HCT116 (cell line): ENCODE measurements at regions not wholly inside any gene's neighbourhood (a gene's known extent, or its start where the extent isn't known, plus 50 kb on each side); places are given as distances from the start of the nearest gene placed in this dataset.

Experiments
- ATAC-seq: fragments of 200-7000 bp; cut with Tn5 transposase; 2 replicates; pipeline ENCODE4 v1.9.1; 2020; ENCODE audit warnings: mild to moderate bottlenecking, moderate library complexity
- BruUV-seq: library from RNA; stranded (reverse); fragments of 400-500 nt; replicated peaks from 2 replicates; lab custom pipeline; 2021; lab: Mats Ljungman, UMichigan
- CTCF ChIA-PET: fragments of 300-600 bp; sonication (Branson Sonifier 250); formaldehyde crosslinking; loops from one replicate; lab custom pipeline; 2021; ENCODE audit warnings: antibody characterized with exemption; lab: Charles Lee
- POLR2A ChIA-PET: fragments of 300-600, 350-600 bp; sonication (Branson Sonifier 250); formaldehyde crosslinking; loops from one replicate; lab custom pipeline; 2021; ENCODE audit warnings: antibody characterized with exemption; lab: Charles Lee
- RAD21 ChIA-PET, 2 experiments: fragments of 300-600 bp; sonication (Branson Sonifier 250); formaldehyde crosslinking; loops; one replicate each; lab custom pipeline; 2023; ENCODE audit warnings: low total read pairs in 2 of 2; ENCODE audit not compliant: uncharacterized antibody in 2 of 2, unreplicated experiment in 2 of 2, low non-redundant PET in 1 of 2; lab: Charles Lee
- DNase-seq: peaks from one replicate; pipeline ENCODE4 v3.0.0-alpha.2; 2010; ENCODE audit warnings: low read depth, low spot score
- H2AFZ ChIP-seq: fragments of 200-600 bp; shearing (Covaris generic), sonication (generic); 2 replicates; pipeline ENCODE4 v1.6.1; 2017; ENCODE audit warnings: low read depth, mixed run types, mixed read lengths, antibody characterized with exemption, low read length; ENCODE audit not compliant: poor library complexity, severe bottlenecking
- H3K27ac ChIP-seq: 2 replicates; pipeline ENCODE4 v1.5.1; 2012; ENCODE audit warnings: low read depth, low read length
- H3K27me3 ChIP-seq: fragments of 200-600 bp; sonication (generic); 2 replicates; pipeline ENCODE4 v1.6.1; 2016; ENCODE audit warnings: mixed run types, low read length, mixed read lengths; ENCODE audit not compliant: insufficient read depth
- H3K36me3 ChIP-seq, 2 experiments: fragments of 200-500 bp in 1 of 2; fragments of 200-600 bp in 1 of 2; sonication (Bioruptor generic) in 1 of 2; sonication (generic) in 1 of 2; 2 replicates each; pipeline versions ENCODE4 v1.5.1 to v1.6.1; 2014 to 2016; ENCODE audit warnings: low read length in 2 of 2, inconsistent platforms in 1 of 2, mixed read lengths in 1 of 2, mixed run types in 1 of 2; ENCODE audit not compliant: insufficient read depth in 2 of 2, control insufficient read depth in 1 of 2
- H3K4me1 ChIP-seq, 2 experiments: fragments of 200-600 bp in 1 of 2; sonication (generic) in 1 of 2; 2 replicates each; pipeline versions ENCODE4 v1.5.1 to v1.6.1; 2012 to 2017; ENCODE audit warnings: low read length in 2 of 2, inconsistent platforms in 1 of 2, mild to moderate bottlenecking in 1 of 2, mixed read lengths in 1 of 2, mixed run types in 1 of 2, moderate library complexity in 1 of 2; ENCODE audit not compliant: insufficient read depth in 2 of 2, control insufficient read depth in 1 of 2
- H3K4me2 ChIP-seq: fragments of 200-600 bp; sonication (generic); 2 replicates; pipeline ENCODE4 v1.6.1; 2017; ENCODE audit warnings: mixed run types, low read length, mixed read lengths
- H3K4me3 ChIP-seq, 2 experiments: fragments of 200-600 bp in 1 of 2; sonication (generic) in 1 of 2; replicated peaks in 1 of 2; 2 replicates each; pipeline ENCODE4 v1.5.1; 2011 to 2016; ENCODE audit warnings: low read length in 2 of 2, control low read depth in 1 of 2, low read depth in 1 of 2, mild to moderate bottlenecking in 1 of 2, mixed read lengths in 1 of 2, mixed run types in 1 of 2
- H3K79me2 ChIP-seq: fragments of 200-600 bp; sonication (generic); 2 replicates; pipeline ENCODE4 v1.6.1; 2017; ENCODE audit warnings: mild to moderate bottlenecking, mixed run types, low read length, moderate library complexity, mixed read lengths; ENCODE audit not compliant: insufficient read depth
- H3K9ac ChIP-seq: fragments of 200-600 bp; sonication (generic); 2 replicates; pipeline ENCODE4 v1.6.1; 2016; ENCODE audit warnings: low read length, mixed read lengths
- H3K9me2 ChIP-seq: fragments of 200-600 bp; sonication (generic), shearing (Covaris generic); 2 replicates; pipeline ENCODE4 v1.6.1; 2017; ENCODE audit warnings: mixed run types, mild to moderate bottlenecking, moderate library complexity; ENCODE audit not compliant: insufficient read depth
- H3K9me3 ChIP-seq, 2 experiments: fragments of 200-500 bp in 1 of 2; fragments of 200-600 bp in 1 of 2; sonication (Bioruptor generic) in 1 of 2; sonication (generic) in 1 of 2; 2 replicates each; pipeline ENCODE4 v1.6.1; 2014 to 2017; ENCODE audit warnings: low read length in 2 of 2, mixed read lengths in 2 of 2, inconsistent platforms in 1 of 2, low read depth in 1 of 2, mild to moderate bottlenecking in 1 of 2, mixed run types in 1 of 2, moderate library complexity in 1 of 2; ENCODE audit not compliant: control insufficient read depth in 1 of 2, insufficient read depth in 1 of 2
- H4K20me1 ChIP-seq: fragments of 200-600 bp; sonication (generic), shearing (Covaris generic); 2 replicates; pipeline ENCODE4 v1.6.1; 2017; ENCODE audit warnings: mixed run types, mild to moderate bottlenecking, moderate library complexity; ENCODE audit not compliant: insufficient read depth
- ATF3 ChIP-seq: IDR thresholded peaks from 2 replicates; pipeline ENCODE4 v1.6.1; 2012
- CEBPB ChIP-seq: IDR thresholded peaks from 2 replicates; pipeline ENCODE4 v1.6.1; 2012; ENCODE audit warnings: low read depth
- CTCF ChIP-seq, 3 experiments: fragments of 200-600 bp in 1 of 3; sonication (generic) in 1 of 3; IDR thresholded peaks in 2 of 3; conservative IDR thresholded peaks in 1 of 3; 2 replicates each; pipeline ENCODE4 v1.5.1; 2012 to 2017; ENCODE audit warnings: low read depth in 2 of 3, low read length in 2 of 3, antibody characterized with exemption in 1 of 3, borderline replicate concordance in 1 of 3, control low read depth in 1 of 3, mild to moderate bottlenecking in 1 of 3, mixed read lengths in 1 of 3, mixed run types in 1 of 3, moderate library complexity in 1 of 3; ENCODE audit not compliant: insufficient read depth in 1 of 3
- EGR1 ChIP-seq: IDR thresholded peaks from 2 replicates; pipeline ENCODE4 v1.6.1; 2012; ENCODE audit warnings: low read depth
- EZH2 ChIP-seq: fragments of 200-600 bp; sonication (generic); IDR thresholded peaks from 2 replicates; pipeline ENCODE4 v1.6.1; 2017; ENCODE audit warnings: antibody characterized with exemption, mixed run types
- FOSL1 ChIP-seq: IDR thresholded peaks from 2 replicates; pipeline ENCODE4 v1.6.1; 2012; ENCODE audit warnings: low read depth
- JUND ChIP-seq: IDR thresholded peaks from 2 replicates; pipeline ENCODE4 v1.6.1; 2012
- MAX ChIP-seq: IDR thresholded peaks from 2 replicates; pipeline ENCODE4 v1.6.1; 2012
- POLR2A ChIP-seq: IDR thresholded peaks from 2 replicates; pipeline ENCODE4 v1.7.0; 2011; ENCODE audit warnings: borderline replicate concordance; ENCODE audit not compliant: insufficient read depth, insufficient read length; ENCODE audit errors: extremely low read depth
- RAD21 ChIP-seq: IDR thresholded peaks from 2 replicates; pipeline ENCODE4 v1.6.1; 2012; ENCODE audit warnings: low read depth, mild to moderate bottlenecking
- SIN3A ChIP-seq: IDR thresholded peaks from 2 replicates; pipeline ENCODE4 v1.6.1; 2012; ENCODE audit warnings: low read depth
- TCF7L2 ChIP-seq: IDR thresholded peaks from 2 replicates; pipeline ENCODE4 v1.7.0; 2011; ENCODE audit warnings: borderline replicate concordance, inconsistent platforms; ENCODE audit not compliant: insufficient read depth, insufficient read length; ENCODE audit errors: extremely low read depth
- ZFX ChIP-seq: fragments of 450-650 bp; IDR thresholded peaks from 2 replicates; pipeline ENCODE4 v1.6.1; 2017
- ZNF274 ChIP-seq: fragments of 200-500 bp; sonication (Bioruptor generic); IDR thresholded peaks from 2 replicates; pipeline ENCODE4 v1.6.1; 2014; ENCODE audit warnings: mild to moderate bottlenecking, low read depth, low read length, inconsistent platforms
- intact Hi-C: fragments of 100-400 bp; cut with micrococcal nuclease; formaldehyde crosslinking; loops from 2 replicates; pipeline ENCODE4 v1.10.0; 2022
- TF ChIP-seq, protein P1 (sequence below): IDR thresholded peaks from 2 replicates; pipeline ENCODE4 v1.6.1; 2011; ENCODE audit warnings: mild to moderate bottlenecking, low read length, moderate library complexity; ENCODE audit not compliant: insufficient replicate concordance; ENCODE audit errors: extremely low read depth
- TF ChIP-seq, protein P2 (sequence below): IDR thresholded peaks from 2 replicates; pipeline ENCODE4 v1.6.1; 2012; ENCODE audit warnings: low read depth

DNA sequence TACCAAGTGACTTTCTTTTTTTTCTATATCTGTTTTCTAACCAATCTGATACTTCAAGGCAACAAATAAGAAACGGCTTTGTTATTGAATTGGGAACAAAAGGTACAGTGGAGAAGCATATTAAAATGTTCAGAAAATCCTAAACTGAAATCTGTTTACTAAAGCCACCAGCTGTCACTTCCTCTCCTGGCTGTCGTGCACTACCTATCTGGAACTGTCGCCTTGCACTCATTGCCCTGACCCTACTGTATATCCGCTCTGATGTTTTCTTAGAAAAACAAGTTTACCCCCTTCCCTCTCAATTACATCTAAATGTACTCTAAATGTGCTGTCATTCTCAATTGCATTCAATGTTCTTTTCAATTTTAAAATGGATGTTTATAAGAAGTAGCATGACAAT is 439.8 kb upstream of the ARRDC4 start:
- H3K79me2 ChIP-seq: no peaks in the 10 kb centered on the region
- H3K27ac ChIP-seq: no peak overlapping the region
- no peak overlapping the region for H3K4me3 ChIP-seq
- intact Hi-C loops: no loop called here
- no peaks in the 10 kb centered on the region for H3K36me3 ChIP-seq
- no peak overlapping the region for H2AFZ ChIP-seq
- no peak overlapping the region for H3K4me2 ChIP-seq
- TF ChIP-seq, protein P1, sequence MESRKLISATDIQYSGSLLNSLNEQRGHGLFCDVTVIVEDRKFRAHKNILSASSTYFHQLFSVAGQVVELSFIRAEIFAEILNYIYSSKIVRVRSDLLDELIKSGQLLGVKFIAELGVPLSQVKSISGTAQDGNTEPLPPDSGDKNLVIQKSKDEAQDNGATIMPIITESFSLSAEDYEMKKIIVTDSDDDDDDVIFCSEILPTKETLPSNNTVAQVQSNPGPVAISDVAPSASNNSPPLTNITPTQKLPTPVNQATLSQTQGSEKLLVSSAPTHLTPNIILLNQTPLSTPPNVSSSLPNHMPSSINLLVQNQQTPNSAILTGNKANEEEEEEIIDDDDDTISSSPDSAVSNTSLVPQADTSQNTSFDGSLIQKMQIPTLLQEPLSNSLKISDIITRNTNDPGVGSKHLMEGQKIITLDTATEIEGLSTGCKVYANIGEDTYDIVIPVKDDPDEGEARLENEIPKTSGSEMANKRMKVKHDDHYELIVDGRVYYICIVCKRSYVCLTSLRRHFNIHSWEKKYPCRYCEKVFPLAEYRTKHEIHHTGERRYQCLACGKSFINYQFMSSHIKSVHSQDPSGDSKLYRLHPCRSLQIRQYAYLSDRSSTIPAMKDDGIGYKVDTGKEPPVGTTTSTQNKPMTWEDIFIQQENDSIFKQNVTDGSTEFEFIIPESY: no peak
- no peak for TF ChIP-seq ZNF274
- TF ChIP-seq JUND: no peak
- TF ChIP-seq MAX: no peak
- no peak for TF ChIP-seq CEBPB
- TF ChIP-seq, protein P2, sequence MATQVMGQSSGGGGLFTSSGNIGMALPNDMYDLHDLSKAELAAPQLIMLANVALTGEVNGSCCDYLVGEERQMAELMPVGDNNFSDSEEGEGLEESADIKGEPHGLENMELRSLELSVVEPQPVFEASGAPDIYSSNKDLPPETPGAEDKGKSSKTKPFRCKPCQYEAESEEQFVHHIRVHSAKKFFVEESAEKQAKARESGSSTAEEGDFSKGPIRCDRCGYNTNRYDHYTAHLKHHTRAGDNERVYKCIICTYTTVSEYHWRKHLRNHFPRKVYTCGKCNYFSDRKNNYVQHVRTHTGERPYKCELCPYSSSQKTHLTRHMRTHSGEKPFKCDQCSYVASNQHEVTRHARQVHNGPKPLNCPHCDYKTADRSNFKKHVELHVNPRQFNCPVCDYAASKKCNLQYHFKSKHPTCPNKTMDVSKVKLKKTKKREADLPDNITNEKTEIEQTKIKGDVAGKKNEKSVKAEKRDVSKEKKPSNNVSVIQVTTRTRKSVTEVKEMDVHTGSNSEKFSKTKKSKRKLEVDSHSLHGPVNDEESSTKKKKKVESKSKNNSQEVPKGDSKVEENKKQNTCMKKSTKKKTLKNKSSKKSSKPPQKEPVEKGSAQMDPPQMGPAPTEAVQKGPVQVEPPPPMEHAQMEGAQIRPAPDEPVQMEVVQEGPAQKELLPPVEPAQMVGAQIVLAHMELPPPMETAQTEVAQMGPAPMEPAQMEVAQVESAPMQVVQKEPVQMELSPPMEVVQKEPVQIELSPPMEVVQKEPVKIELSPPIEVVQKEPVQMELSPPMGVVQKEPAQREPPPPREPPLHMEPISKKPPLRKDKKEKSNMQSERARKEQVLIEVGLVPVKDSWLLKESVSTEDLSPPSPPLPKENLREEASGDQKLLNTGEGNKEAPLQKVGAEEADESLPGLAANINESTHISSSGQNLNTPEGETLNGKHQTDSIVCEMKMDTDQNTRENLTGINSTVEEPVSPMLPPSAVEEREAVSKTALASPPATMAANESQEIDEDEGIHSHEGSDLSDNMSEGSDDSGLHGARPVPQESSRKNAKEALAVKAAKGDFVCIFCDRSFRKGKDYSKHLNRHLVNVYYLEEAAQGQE: no peak
- TF ChIP-seq ZFX: no peak
- no peak for TF ChIP-seq FOSL1
- no peak for TF ChIP-seq POLR2A
- TF ChIP-seq RAD21: no peak
- no peak for TF ChIP-seq SIN3A
- no peak for TF ChIP-seq CTCF (IDR thresholded peaks at IDR 0.05 in 2 of 3, conservative IDR thresholded peaks at IDR 0.05 in 1 of 3; ENCODE audit: borderline replicate concordance in 1 of 3, insufficient read depth in 1 of 3, low read depth in 2 of 3, low read length in 2 of 3)
- TF ChIP-seq TCF7L2: no peak
- no peak for TF ChIP-seq EGR1
- no peak for TF ChIP-seq EZH2
- TF ChIP-seq ATF3: no peak
- ChIA-PET POLR2A (no interaction called here), RAD21 (no interaction called here), CTCF (no interaction called here)
- BruUV-seq: no TSS peak
- DNase-seq: no peak
- no peaks in the 10 kb centered on the region for H3K27me3 ChIP-seq
- no peaks in the 10 kb centered on the region for H4K20me1 ChIP-seq
- no peak overlapping the region for H3K9ac ChIP-seq
- no peaks in the 10 kb centered on the region for H3K9me2 ChIP-seq
- no peak for ATAC-seq
- H3K9me3 ChIP-seq: peaks cover 0 to 4% of the 10 kb centered on the region in 2 experiments; a peak in 2 of 4 replicates
- H3K4me1 ChIP-seq: no peaks in the 10 kb centered on the region
